NCI-H2196 treated with DMSO at 0.1 percent for 48 hours (cell line): ENCODE measurements at regions not wholly inside any gene's neighbourhood (a gene's known extent, or its start where the extent isn't known, plus 50 kb on each side); places are given as distances from the start of the nearest gene placed in this dataset.

Experiments
- DNase-seq: peaks from one replicate; lab custom pipeline; 2025; ENCODE audit not compliant: unreplicated experiment; lab: John Stamatoyannopoulos, UW

DNA sequence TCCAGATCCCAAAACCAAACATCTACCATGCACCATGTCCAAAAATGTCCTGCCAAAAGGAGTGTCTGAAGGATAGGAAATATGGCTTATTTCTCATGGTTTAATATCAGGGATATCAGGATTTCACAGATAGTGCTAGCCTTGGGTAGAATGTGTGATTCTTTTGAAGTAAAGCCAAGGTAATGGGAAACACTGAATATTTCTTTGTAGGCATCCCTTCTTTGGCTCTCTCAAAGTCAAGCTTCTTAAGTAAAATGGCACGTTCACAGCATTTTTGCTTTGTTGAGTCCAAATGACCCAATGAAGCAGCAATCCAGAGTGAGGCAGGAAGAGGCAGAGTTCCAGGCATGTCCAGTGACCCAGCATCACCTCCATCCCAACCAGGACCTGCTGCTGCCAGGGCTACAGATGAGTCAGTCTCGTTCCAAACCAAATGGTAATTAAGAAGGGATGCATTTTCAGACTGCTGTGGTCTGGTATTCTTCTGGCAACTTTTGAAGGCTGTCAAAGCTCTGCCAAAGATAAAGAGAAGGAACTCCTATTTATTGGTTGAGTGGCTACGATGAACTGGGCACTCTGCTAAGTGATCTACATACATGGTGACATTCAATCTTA lies 678.8 kb upstream of the KLF4 start:
- DNase-seq = no peak

DNA sequence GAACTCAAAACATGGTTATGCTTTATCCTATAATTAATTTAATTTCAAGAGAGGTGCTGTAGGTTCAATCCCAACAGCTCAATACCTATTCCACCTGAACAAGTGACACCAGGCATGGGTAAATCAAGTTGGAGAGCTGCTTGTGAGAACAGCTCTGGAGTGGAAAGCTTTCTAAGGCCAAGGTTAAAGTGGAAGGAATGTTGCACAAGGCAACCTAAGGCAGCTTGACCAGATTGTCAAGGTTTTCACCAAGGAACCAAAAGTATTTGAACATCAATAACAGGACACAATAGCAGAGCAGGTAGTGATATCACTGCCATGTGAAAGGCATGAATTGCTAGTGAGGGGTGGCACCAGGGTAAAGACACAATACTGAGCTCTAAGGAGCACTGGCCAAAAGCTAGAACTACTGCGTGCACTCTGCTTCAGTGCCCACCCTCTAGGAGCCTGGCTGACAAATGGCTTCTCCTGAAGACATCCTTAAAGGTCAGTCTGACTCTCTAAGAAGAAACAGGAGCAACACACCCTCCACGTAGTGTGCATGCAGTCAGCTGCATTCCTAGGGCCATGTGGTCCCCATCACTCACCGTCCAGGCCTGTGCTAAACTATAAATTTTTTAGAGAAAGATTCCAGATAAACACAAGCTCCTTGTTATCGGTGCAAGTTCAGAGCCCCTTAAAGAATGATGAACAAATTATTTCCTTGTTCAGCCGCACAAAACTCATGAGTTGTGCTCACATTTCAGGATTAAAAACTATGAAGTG lies 677.7 kb upstream of the KLF4 start:
- DNase-seq = no peak

DNA sequence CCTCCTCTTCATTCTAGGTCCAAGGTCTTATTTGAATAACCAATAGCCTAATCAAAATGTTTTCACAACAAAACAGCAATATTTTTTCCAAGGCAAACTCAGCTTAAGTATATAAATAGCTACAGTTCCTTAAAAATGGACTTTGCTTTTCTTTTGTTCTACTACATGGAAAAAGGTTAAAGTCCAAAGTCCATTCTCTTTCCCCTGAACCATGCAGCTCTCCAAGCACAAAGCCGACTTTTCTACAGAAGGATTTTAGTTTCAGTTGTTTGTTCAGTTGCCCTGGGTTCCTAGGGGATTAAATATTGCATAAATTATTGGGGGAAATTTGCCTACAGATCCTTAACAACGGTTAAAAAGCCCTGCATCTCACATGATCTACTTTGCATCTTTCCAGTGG lies 677.0 kb upstream of the KLF4 start:
- no peak for DNase-seq

DNA sequence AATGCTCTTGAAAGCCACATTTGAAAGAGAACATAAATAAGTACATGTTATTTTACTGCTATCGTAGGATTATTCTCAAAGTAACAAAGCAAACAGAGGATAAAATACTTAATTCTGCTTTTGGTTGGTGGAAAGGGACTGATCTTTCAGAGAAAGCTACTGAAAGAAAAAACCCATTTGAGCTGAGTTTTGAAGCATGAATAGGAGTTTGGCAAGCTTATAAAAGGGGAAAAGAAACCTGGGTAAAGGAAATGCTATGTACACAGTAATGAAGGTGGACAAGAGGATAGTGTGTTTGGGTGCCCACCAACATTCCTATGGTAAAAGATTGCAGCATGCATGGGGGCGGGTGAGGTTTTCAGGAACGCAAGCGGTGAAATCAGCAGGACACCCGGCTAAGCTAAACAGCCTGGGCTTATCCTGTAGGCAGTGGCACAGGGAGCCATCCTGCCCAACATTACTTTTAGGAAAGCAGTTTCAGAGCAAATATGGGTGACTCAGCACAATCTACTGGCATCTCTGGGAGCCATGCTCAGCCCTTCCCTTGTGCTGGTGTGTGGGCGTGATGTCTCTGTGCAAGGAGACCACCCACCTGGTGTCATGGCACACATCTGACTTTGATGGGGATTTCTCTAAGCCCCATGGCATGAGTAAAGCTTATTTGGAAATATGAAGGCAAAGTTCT lies 673.9 kb upstream of the KLF4 start:
- no peak for DNase-seq

DNA sequence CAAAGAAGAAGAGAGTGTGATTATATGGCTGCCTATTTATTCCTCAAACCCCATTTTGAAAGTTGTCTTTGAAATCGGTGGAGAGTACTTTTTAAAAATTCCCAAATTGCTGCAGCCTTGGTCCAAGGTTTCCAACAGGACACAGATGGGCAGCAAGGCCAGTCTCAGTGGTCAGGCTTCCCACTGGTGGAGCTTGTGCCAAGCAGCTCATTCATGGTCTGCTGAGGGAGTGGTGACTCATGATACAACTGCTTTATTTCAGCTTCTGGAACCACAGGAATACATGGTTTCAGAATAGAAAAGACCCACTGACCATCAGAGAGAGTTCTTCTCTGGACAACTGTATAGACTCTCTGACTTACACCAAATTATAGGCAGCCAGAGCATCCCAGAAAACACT lies 673.1 kb upstream of the KLF4 start:
- DNase-seq = no peak

DNA sequence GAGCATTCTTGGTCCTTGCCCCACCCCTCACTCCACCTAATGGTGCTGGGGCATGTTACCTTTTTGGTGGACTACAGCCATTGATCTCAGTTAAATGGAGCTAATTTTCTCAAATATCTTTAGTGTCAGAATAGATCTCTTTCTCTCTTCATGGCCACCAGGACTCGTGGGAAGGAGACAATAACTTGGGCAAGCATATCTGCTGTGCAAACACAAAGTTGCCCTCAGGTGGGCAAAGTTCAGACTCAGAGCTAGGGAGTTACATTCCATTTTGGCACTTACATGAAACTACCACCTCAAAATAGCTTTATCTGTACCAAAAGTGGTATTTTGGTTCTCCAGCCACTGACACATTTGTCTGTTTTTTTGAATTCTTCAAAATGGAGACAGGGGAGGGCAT lies 671.9 kb upstream of the KLF4 start:
- DNase-seq = no peak

DNA sequence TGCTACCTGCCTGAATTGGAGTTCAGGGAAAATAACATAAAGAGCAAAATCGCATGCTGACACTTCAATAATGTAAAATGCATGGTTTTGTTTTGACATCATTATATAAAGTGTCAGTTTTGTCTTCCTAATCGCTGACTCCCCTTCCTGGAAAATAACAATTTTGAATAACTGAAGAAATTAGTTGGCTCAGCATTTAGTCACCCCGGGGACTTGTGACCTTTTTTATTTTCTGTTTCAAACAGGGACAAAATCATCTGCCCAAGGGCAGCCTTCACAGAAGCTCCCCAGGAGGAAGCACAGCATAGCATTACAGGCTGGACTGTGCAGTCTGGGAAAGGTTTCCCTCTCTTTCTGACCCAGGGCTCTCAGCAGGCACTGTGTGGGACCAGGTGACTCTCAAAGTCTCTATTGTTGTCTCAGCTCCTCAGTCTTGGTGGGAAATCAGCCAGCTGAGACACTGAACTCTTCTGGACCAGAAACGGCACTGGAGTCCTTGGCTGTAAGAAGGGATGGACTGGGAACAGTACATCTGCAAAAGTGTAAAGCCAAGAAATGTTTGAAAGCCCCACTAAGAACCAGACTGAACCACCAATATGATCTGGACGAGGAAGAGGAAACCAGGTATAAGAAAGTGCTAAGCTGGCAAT lies 671.3 kb upstream of the KLF4 start:
- DNase-seq = no peak

DNA sequence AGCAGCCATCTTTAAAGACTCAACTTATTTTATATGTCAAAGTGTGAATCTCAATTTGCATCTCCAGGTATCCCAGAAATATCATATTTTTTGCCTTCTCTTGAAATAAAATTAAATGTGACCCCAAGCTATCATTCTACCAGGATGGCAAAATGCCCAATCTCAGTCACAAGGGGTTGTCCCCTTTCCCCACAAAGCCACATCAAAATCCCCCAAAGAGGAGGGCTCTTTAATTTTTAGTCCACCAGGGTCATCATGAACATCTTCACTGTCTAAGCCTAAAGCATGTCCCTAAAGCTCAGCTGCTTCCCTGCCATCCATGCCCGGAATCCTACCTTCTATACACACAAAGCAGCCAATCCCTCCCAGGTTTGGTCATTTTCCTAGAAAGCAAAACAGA lies 670.5 kb upstream of the KLF4 start:
- DNase-seq = no peak

DNA sequence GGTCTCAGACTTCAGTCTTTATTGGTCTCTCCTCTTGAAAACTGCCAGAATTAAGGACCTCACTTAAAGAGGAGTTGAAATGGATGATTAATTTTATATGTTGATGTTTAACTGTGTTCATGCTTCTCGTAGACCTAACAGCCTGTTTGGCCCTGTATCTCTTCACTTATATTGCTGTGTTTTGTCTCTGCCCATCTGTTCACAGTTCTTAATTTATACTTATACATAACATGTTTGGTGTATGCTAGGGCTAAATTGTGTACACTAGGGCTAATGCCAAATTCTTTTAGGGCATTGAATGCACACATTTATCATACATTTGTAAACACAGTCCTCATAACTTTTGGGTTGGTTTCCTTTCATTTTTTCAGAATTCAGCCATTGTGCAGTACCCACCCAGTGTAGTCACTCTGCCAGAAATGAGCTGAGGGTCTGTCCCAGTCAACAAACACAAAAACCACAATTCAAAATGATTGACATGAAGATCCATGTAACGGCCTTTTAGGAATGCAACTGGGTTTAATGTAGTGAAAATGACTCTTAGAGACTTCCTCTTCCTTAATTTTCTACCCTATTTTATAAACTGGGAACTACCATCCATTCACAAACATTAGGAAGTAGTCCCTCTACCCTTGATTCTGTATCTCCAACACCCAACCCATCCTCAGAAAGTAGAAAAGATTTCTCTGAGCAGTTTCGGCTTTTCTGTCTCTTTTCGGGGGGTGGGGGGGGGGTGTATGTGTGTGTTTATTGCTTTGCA lies 668.8 kb upstream of the KLF4 start:
- no peak for DNase-seq

DNA sequence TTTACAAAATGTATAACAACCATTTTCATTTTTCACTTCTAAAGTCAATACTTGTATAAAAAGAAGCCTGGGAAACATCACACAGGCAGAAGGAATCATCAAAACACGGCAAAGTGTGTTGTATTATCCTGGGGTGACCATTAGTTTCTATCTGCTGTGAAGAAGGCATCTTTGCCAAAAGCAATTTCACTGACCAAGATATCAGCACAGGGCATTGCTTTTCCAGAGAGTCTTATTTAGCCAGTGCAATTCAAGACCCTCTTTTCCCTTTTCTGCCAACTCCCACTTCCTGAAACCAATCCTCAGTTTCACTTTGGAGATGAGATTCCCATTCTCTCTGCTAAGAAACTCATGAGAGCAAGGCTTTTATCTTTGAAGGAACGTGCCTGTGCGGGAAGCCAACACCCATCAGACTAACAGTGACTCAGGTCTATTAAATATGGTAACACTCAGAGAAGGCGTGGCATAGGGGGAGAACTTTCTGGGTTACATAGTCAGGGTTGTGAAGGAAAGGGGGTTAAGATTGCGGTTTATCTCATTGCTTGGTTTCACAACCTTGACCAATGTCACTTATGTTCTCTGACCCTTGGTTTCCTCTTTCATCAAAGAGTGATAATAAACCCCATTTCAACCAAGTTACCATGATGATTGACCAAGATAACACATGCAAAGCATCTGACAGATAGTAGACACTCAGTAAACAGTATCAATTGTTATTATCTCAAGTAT lies 666.9 kb upstream of the KLF4 start:
- DNase-seq = no peak

DNA sequence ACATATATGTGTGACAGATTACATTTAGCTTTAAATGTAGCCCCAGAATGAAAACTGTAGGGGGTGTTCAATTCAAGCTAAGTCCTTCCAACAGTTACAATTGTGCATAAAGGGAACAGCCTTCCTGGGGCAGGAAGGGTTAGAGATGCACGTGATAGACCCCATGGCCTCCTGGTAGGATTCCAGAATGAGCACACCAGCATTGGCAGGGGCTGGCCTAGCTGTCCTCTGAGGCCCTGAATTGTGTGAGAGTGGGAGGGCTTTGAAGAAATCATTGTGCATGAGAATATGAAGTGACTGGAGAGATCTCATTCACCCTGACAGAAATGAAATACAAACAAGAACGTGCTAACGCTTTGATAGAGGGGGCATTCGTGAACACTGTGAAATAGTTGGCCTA lies 663.8 kb upstream of the KLF4 start:
- DNase-seq = no peak

DNA sequence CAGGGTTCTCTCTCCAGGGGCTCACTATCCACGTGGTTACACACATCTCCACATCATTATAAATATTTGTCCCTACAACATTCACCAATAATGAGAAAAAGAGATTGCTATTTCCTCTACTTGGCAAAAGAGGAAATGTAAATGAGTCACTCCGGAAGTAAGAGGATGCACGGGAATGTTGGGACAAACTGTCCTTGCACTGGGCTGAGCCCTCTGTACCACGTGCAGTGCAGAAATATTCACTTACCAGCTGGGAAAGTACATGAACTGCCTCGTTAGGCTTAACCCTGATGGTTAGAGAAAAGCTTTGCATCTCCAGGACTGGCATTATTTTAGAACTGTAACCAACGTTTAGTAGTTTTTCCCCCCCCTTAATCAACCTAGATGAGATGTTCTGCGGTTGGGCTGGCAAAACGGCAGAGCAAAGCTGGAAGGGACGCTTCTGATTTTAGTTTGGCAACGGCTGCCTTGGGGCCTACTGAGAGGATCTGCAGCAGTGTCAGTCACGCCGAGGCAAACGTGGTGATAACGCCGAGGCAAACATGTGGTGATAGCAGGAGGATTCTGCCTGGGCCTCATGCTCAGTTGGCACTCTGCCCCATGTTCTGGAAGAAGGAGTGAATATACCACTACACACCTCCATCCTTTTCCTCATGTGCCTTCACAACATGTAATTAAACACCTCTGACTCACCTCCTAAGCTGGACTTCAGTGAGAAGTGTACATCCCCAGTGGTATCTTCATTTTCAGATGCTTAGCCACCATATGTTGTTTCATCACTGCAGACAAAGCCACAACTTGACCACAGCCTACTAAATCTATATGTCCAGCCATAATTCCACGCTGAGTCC lies 661.4 kb upstream of the KLF4 start:
- DNase-seq = no peak

DNA sequence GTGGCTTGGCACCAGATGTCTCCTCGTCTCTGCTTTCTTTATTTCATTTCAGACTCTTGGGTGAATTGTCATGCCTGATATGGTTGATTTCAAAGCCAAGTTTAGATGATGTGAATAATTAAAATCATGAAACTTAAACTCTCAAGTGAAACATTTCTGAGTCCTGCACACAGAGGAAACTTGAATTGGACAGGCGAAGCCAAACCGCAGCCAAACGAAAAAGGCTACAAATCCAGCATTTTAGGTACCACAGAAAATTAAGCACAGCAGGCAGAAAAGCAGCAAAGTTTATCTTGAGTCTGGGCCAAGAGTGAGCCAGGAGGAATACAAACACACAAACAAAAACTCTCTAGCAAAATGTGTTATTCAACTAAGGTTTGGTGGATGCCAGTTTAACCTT lies 659.8 kb upstream of the KLF4 start:
- DNase-seq = no peak

DNA sequence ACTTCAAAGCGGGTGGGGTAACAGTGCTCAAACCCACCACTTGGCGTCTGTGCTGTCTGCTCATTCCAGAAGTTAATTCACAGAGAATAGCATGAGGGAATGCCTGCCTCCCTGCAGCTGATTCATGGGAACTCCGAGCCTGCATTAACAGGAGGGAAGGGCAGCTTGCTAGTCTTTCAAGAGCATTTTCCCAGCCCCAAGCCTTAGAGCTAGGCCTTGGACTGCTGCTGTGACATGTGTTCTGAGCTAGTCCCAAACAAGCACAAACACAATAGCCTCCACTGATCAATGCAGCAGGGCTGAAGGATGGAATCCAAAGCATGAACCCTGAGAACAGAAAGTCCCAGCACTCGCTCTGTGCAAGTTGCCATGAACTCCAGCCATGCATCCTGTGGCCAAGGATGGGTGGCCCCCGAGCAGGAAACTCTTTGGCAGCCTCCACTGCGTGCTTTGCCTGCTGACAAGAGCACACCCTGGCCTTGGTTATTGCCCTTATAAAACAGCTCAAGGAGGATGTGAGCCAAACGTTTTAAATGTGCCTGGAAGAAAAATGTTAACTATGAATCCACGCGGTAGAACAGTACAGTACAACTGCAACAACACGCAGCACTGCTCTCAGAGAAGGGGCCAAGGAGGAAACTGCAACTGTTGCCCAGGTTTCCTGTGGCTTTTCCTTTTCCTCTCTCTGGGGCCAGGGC lies 653.1 kb upstream of the KLF4 start:
- DNase-seq = no peak

DNA sequence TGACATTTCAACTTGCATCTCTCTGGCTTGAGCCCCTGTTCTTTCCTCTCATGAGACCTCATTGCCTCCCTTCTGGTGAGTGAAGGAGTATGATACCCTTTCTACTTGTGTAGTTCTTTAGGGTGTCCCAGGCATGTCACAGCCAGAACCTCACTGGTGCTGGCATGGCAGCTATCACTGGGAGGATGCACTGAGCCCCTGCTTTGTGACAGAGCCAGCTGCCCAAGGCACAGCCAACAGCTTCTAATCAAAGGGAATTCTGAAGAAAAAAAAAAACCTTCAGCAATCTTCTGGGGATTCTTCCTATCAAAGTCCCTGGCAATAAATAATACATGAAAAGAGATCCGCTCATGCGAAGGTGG lies 652.6 kb upstream of the KLF4 start:
- DNase-seq = no peak

DNA sequence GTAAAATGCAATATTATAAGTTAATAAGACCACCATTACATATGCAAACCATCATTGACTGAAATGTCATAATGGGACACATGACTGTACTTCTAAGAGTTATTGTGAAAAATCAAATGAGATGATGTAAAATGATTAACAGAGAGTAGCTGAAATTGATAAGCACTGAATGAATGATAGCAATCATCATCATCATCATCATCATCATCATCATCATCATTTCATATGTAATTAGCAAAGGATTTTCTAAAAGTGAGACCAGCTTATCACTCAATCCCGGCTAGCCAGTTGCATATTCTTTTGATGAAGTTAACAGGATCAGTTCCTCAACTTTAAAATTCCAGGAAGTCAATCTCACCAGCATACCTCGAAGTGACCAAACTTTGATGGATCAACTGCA lies 650.3 kb upstream of the KLF4 start:
- no peak for DNase-seq

DNA sequence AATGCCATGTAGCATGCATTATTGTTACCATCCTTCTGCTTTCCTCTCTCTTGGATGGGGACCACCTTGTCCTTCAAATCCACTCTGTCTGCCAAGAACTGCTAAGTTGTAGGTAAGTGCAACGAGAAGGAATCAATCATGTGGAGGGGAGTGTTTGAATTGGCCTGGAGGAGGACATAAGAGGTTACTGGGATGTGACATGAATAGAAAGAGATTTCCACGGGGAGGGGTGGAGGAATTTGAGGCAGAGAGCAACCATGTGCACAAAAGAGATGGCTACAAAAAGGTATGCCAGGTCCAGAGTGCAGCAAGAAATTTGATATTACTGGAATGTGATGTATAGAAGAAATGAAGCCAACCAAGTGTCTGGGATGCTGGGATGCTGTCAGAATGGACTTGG lies 648.9 kb upstream of the KLF4 start:
- no peak for DNase-seq

DNA sequence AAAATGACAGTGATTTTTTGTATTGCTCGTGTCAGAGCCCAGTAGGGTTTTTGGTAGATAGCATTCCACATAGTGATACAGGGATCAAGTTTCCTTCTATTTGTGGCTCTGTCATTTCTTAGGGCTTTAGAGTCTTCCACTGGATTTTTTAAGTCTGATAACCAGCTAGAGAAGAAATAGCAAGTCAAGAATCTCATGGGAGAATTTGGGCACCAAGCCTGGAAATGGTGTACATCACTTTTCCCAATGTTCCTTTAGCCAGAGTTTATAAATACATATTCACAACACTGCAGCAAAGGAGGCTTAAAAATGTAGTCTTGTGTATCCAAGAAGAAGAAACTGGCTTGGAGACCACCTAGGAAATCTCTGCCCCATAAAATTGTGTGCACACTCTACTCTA lies 647.1 kb upstream of the KLF4 start:
- no peak for DNase-seq

DNA sequence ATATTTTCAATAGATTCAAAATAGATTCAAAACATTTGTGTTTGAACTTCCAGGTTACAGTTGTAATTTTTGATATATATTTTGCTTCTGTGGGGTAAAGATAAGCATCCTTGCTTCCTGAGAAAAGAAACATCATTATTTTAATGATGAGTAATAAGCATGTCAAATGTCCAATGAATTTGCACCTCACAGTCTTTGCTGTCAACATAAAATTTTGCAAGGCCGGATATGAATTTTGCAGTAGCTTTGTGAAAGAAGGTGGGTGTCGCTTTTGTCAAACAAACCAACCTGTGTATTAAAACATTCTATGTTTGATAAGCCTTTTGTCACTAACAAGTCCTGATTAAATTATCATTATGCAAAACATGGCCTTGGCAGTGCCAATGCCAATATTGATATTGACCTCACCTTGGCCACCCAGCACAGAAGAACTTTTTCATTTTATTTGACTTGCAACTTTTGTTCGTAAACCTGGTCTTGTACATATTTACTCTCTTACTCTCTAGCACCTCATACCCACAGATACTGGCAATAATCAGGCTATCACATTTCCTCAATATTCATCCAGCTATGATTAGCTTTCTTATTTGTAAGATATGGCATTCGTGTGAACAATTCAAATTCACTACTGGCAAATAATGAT lies 645.0 kb upstream of the KLF4 start:
- DNase-seq = no peak
